K562 (cell line): ENCODE measurements at regions not wholly inside any gene's neighbourhood (a gene's known extent, or its start where the extent isn't known, plus 50 kb on each side); places are given as distances from the start of the nearest gene placed in this dataset.
A peak's percentile ranks its signal among the peaks of the same experiment; 100 is the strongest.

Source experiments
- ASH1L ChIP-seq: fragments of 450-650 bp; IDR thresholded peaks from 2 replicates; pipeline ENCODE4 v1.6.1; 2018; ENCODE audit warnings: borderline replicate concordance, mild to moderate bottlenecking, low read depth; ENCODE audit not compliant: partially characterized antibody
- CXXC5 ChIP-seq: fragments of 250-450 bp; sonication (Bioruptor Pico); IDR thresholded peaks from 2 replicates; pipeline ENCODE4 v1.8.0; 2022; ENCODE audit warnings: inconsistent platforms, mild to moderate bottlenecking, moderate library complexity
- EGR1 ChIP-seq: fragments of 450-650 bp; conservative IDR thresholded peaks from 2 replicates; pipeline ENCODE4 v1.6.1; 2017; ENCODE audit warnings: mild to moderate bottlenecking
- EHMT2 ChIP-seq: fragments of 450-650 bp; IDR thresholded peaks from 2 replicates; pipeline ENCODE4 v1.6.1; 2018; ENCODE audit warnings: antibody characterized with exemption
- ELK3 ChIP-seq: fragments of 450-650 bp; formaldehyde crosslinking; IDR thresholded peaks from 2 replicates; pipeline ENCODE4 v1.4.0; 2020; ENCODE audit warnings: mild to moderate bottlenecking
- FOS ChIP-seq: IDR thresholded peaks from 3 replicates; pipeline ENCODE4 v1.6.1; 2011; ENCODE audit not compliant: insufficient read length; ENCODE audit errors: extremely low read depth
- HDAC1 ChIP-seq, 2 experiments: fragments of 450-650 bp; IDR thresholded peaks; 2 replicates each; pipeline ENCODE4 v1.6.1; 2016 to 2017; ENCODE audit warnings: inconsistent platforms in 1 of 2, mild to moderate bottlenecking in 1 of 2, moderate library complexity in 1 of 2
- ID3 ChIP-seq, 2 experiments: fragments of 250-450 bp in 1 of 2; fragments of 450-650 bp in 1 of 2; sonication (Bioruptor Pico) in 1 of 2; IDR thresholded peaks; 2 replicates each; pipeline versions ENCODE4 v1.6.1 to v1.8.0; 2016 to 2021; ENCODE audit warnings: mild to moderate bottlenecking in 2 of 2, moderate library complexity in 2 of 2, missing compliant biosample characterization in 1 of 2, missing genetic modification characterization in 1 of 2
- MCM5 ChIP-seq: fragments of 450-650 bp; IDR thresholded peaks from 2 replicates; pipeline ENCODE4 v1.6.1; 2016; ENCODE audit warnings: low read depth
- MTF1 ChIP-seq: fragments of 250-450 bp; sonication (Bioruptor Pico); IDR thresholded peaks from 2 replicates; pipeline ENCODE4 v1.9.0; 2021; ENCODE audit warnings: moderate library complexity, mild to moderate bottlenecking, inconsistent platforms, borderline replicate concordance
- NUFIP1 ChIP-seq: fragments of 450-650 bp; IDR thresholded peaks from 2 replicates; pipeline ENCODE4 v1.6.1; 2018; ENCODE audit not compliant: partially characterized antibody
- PCBP2 ChIP-seq: fragments of 200-400 bp; formaldehyde crosslinking; IDR thresholded peaks from 2 replicates; pipeline ENCODE4 v1.6.1; 2018; ENCODE audit warnings: low read length, low read depth, mild to moderate bottlenecking, moderate library complexity; ENCODE audit not compliant: poor library complexity, severe bottlenecking
- POLR2AphosphoS5 ChIP-seq: IDR thresholded peaks from 2 replicates; pipeline ENCODE4 v1.6.1; 2011; ENCODE audit warnings: mild to moderate bottlenecking, low read depth, low read length, moderate library complexity; ENCODE audit not compliant: control insufficient read depth, insufficient read depth
- RAD21 ChIP-seq, 2 experiments: fragments of 250-450 bp in 1 of 2; fragments of 450-650 bp in 1 of 2; sonication (Bioruptor Pico) in 1 of 2; formaldehyde crosslinking in 1 of 2; IDR thresholded peaks in 1 of 2; conservative IDR thresholded peaks in 1 of 2; 2 replicates each; pipeline versions ENCODE4 v1.4.0 to v1.8.0; 2020 to 2022; ENCODE audit warnings: mild to moderate bottlenecking in 2 of 2, moderate library complexity in 1 of 2
- SMAD1 ChIP-seq: fragments of 150-350 bp; IDR thresholded peaks from 2 replicates; pipeline ENCODE4 v1.6.1; 2014; ENCODE audit warnings: low read length, low read depth; ENCODE audit not compliant: partially characterized antibody
- SRSF1 ChIP-seq: fragments of 200-400 bp; formaldehyde crosslinking; IDR thresholded peaks from 2 replicates; pipeline ENCODE4 v1.6.1; 2017; ENCODE audit warnings: mild to moderate bottlenecking, low read depth, low read length, moderate library complexity
- YBX1 ChIP-seq: fragments of 450-650 bp; IDR thresholded peaks from 2 replicates; pipeline ENCODE4 v1.7.1; 2016; ENCODE audit warnings: mild to moderate bottlenecking
- ZBTB11 ChIP-seq, 3 experiments: fragments of 200-800 bp in 1 of 3; fragments of 250-450 bp in 1 of 3; fragments of 450-650 bp in 1 of 3; sonication (Bioruptor Pico) in 1 of 3; sonication (Bioruptor generic) in 1 of 3; formaldehyde crosslinking in 1 of 3; IDR thresholded peaks; 2 replicates each; pipeline versions ENCODE4 v1.6.1 to v1.8.0; 2016 to 2022; ENCODE audit warnings: mild to moderate bottlenecking in 2 of 3, missing genetic modification characterization in 2 of 3, missing compliant biosample characterization in 1 of 3, moderate library complexity in 1 of 3
- ZBTB17 ChIP-seq: fragments of 450-650 bp; formaldehyde crosslinking; IDR thresholded peaks from 2 replicates; pipeline ENCODE4 v1.4.0; 2020; ENCODE audit warnings: mild to moderate bottlenecking
- ZBTB43 ChIP-seq: sonication (generic); formaldehyde crosslinking; IDR thresholded peaks from 2 replicates; pipeline ENCODE4 v1.8.0; 2023; ENCODE audit warnings: mild to moderate bottlenecking, missing genetic modification reagents
- ZNF239 ChIP-seq: fragments of 250-450 bp; sonication (Bioruptor Pico); IDR thresholded peaks from 2 replicates; pipeline ENCODE4 v1.4.0; 2020; ENCODE audit warnings: mild to moderate bottlenecking
- ZNF707 ChIP-seq: fragments of 250-450 bp; sonication (Bioruptor Pico); conservative IDR thresholded peaks from 2 replicates; pipeline ENCODE4 v1.8.0; 2022; ENCODE audit warnings: inconsistent platforms, mild to moderate bottlenecking, moderate library complexity

GRCh38 chr4:10180603-10180926 lies 64.0 kb upstream of the WDR1 start (continued):
- TF ChIP-seq ID3 (CRISPR knock-in tag; IDR thresholded peaks at IDR 0.05), result no peak
- TF ChIP-seq ID3 (tag; IDR thresholded peaks at IDR 0.05), result no peak; the same call in none of the 2 replicates
- TF ChIP-seq HDAC1 (IDR thresholded peaks at IDR 0.05), result no peak
- no peak for TF ChIP-seq FOS
- no peak for TF ChIP-seq ZNF707
- TF ChIP-seq PCBP2, result no peak
- TF ChIP-seq ZBTB17 (CRISPR knock-in tag), result no peak
- TF ChIP-seq ZBTB43, result no peak
- TF ChIP-seq SRSF1, result no peak
- TF ChIP-seq ASH1L, result no peak
- TF ChIP-seq RAD21 (CRISPR knock-in tag; conservative IDR thresholded peaks at IDR 0.05 in 1 of 2, IDR thresholded peaks at IDR 0.05 in 1 of 2), result no peak
- TF ChIP-seq POLR2AphosphoS5, result no peak
- TF ChIP-seq ZBTB11 (CRISPR knock-in tag; IDR thresholded peaks at IDR 0.05), result peak in 1 of 3 experiments; percentile 62; a peak in 1 of 6 replicates
- no peak for TF ChIP-seq SMAD1
- no peak; the same call in 1 of the 2 replicates for TF ChIP-seq ZNF239 (CRISPR knock-in tag)
- no peak for TF ChIP-seq EGR1
- TF ChIP-seq YBX1, result no peak
- TF ChIP-seq MTF1 (CRISPR knock-in tag), result no peak
- TF ChIP-seq NUFIP1, result no peak
- no peak for TF ChIP-seq EHMT2
- TF ChIP-seq MCM5, result no peak
- no peak for TF ChIP-seq ELK3 (CRISPR knock-in tag)
- TF ChIP-seq CXXC5, result no peak
